Erythroblast (primary cell): ENCODE measurements at regions not wholly inside any gene's neighbourhood (a gene's known extent, or its start where the extent isn't known, plus 50 kb on each side); places are given as distances from the start of the nearest gene placed in this dataset.
"Not testable (repeated sequence)": the region's sequence is repeated elsewhere in the genome, so short reads cannot be mapped to it uniquely, and the experiment has no call there.

Source experiments
- DNase-seq, 2 experiments: peaks; one replicate each; lab custom pipeline; 2025; lab: John Stamatoyannopoulos, UW
- GATA1 ChIP-seq: IDR thresholded peaks from 2 replicates; pipeline ENCODE4 v1.6.1; 2011; ENCODE audit warnings: low read depth, mild to moderate bottlenecking, control low read depth, low read length, moderate library complexity
- POLR2A ChIP-seq: IDR thresholded peaks from 2 replicates; pipeline ENCODE4 v1.6.1; 2011; ENCODE audit warnings: mild to moderate bottlenecking, low read length

DNA sequence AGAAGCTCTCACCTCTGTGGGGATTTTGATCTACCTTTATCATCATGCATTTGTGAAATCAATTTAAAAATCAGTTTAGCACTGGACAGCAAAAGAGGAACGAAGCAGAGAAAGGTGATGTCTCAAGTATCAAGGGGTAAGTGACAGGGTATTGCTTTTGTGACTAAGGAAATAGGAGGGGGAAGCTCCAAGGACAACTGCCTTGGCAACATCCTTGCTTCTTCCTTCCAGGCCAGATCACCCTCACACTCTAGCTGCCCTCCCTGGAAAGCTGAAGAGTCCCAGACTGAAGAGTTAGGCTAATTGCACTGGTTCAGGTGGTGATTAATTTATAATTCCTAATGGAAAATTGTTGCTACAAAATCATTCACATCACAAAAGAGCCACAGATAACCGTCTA lies 859.1 kb upstream of the ACVR2A start:
- TF ChIP-seq POLR2A, result no peak
- no peak for TF ChIP-seq GATA1
- DNase-seq, result no peak

DNA sequence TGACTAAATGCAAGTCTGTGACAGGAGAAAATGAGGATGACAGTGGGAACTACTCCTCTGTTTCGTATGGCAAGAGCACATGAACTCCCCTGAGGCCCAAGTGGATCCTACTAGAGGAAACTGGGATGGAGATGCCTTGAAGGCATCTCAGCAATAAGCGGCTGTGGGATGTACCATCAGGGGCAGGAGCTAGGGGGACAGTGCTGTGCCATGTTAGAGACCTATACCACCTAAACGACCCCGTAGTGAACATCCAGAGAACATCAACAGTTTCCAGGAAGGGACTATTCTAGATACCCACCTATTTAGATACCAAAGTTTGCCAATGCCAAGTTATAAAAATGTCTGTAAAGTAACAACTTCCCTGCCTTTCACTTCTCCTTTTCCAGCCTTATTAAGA lies 860.8 kb upstream of the ACVR2A start:
- DNase-seq, result no peak
- no peak for TF ChIP-seq GATA1
- TF ChIP-seq POLR2A, result no peak

DNA sequence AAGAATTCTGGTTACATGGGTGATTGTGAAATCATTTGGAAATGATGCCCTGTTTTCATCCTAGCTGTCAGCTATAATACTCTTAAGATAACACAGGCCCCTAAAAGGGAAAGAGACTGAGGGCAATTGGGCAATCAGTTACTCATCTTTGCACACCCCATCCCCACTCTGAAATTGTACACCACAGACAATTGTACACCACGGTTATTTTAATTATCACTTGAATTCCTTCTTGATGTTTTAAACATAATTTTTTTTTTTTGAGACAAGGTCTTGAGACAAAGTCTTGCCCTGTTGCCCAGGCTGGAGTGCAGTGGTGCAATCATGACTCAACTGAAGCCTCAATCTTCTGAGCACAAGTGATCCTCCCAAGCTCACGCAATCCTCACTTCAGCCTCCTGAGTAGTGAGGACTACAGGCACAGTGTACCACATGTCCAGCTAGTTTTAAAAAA lies 862.4 kb upstream of the ACVR2A start:
- TF ChIP-seq POLR2A, result no peak
- TF ChIP-seq GATA1, result no peak
- no peak for DNase-seq

DNA sequence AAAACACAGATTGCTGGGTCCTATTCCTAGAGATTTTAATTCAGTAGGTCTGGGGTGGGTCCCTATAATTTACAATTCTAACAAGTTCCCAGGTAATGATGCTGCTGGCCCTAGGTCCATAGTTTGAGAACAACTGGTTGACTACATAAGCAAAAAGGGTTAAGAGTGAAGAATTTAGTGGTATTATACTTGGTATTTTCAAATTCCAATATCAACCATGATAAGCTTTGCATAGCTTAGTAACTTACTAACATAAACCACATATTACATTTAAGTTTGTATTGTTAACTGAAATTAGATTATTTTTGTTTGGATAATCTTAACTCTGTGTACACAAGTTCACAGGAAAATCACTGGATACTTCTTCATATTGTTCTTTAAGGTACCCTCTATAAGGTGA lies 862.9 kb upstream of the ACVR2A start:
- DNase-seq, result no peak

DNA sequence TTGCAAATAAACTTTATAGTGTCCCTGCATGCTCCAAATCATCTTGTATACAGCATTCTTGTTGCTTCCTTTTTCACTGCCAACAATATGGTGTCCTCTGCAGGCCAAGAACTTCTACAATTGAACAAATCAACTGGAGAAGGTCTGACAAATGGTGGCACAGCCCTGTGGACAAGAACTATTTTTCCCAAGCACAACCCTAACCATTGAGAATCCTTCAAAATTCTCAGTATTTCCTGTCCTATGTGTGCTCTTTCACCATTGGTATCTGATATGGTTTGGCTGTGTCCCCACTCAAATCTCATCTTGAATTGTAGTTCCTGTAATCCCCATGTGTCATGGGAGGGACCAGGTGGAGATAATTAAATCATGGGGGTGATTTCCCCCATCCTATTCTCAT lies 865.1 kb upstream of the ACVR2A start:
- TF ChIP-seq GATA1, result no peak
- no peak for TF ChIP-seq POLR2A
- DNase-seq, result no peak

More for the DNA sequence above, 862.9 kb upstream of the ACVR2A start:
- TF ChIP-seq GATA1 (no peak), POLR2A (no peak)

DNA sequence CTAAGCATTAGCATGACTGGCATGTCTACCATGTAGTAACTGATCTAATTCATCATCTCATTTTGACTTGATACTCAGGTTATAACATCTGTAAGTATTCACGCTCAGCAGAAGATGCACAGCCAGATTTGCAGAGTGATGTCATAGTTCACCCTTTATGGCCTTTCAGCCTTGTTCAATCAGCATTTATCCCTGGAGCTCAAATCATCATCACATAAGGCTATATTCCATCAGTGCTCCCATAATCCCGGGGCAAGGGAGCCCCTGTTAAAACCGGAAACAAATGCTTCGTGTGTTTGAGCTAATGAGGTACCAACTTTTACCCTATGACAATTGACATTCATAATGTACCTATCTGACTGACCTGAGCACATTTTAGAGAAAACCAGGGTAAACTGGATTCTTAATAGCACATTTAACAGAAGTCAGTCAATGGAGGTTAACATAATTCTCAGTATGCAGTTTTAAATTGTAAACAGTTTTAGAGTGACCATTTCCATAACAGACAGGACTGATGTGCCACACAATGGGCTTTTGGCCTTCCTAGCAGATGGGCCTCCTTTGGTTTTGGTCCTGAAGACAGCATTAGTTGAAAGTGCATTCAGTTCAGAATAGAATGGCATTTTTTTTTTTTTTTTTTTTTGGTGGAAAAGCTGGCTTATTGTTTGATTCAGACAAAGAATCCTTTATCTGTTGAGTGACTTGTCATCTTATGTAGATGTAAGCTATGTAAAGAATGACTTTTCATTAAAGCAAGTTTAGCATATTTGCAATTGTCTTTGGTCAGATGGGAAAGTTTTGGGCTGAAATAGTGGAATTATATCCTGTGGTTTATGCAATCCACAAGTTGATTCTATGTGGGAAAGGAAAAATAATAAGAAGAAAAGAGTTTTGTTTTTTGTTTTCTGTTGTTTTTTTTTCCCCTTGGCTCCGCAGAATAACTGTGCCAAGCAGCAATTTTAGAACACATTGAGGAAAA lies 866.0 kb upstream of the ACVR2A start:
- DNase-seq, result no peak
- TF ChIP-seq POLR2A, result no peak
- no peak for TF ChIP-seq GATA1

DNA sequence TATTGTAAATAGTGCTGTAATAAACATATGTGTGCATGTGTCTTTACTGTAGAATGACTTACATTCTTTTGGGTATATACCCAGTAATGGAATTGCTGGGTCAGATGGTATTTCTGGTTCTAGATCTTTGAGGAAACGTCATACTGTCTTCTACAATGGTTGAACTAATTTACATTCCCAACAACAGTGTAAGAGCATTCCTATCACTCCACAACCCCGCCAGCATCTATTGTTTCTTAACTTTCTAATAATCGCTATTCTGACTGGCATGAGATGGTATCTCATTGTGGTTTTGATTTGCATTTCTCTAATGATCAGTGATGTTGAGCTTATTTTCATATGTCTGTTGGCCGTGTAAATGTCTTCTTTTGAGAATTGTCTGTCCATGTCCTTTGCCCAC lies 873.8 kb upstream of the ACVR2A start:
- DNase-seq, result not testable (repeated sequence)

DNA sequence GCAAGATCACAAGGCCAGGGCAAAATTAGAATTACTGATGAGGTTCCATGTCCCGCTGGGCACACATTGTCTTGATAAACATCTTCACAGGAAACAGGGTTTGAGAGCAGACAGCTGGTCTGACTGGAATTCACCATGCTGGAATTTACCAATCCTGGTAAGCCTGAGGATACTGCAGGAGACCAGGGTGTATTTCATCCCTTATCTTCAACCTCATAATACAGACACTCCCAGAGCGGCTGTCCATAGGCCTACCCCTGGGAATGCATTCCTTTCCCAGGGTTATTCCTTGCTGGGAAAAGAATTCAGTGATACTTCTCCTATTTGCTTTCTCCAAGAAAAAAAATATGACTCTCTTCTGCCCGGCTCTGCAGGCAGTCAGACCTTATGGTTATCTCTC lies 875.1 kb upstream of the ACVR2A start:
- DNase-seq, result not testable (repeated sequence)

DNA sequence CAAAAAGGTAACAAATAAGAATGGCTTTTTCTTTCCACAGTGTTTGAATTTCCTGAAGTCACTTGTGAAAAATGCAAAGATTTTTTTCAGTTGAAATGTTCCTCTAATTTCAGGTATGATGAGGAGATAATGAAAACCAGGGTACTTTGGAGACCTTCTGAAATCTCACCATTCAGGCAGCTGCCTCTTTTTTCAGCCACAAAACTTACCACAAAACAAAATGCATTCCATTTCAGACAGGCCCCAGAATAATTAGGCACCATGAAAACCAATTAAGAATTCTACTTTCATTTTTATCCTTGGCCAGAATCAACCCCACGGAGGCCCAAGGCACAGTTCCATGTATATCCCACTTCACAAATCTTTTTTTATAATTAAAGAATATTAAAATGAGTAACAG lies 880.3 kb upstream of the ACVR2A start:
- DNase-seq, result no peak
- TF ChIP-seq GATA1 (no peak), POLR2A (no peak)

DNA sequence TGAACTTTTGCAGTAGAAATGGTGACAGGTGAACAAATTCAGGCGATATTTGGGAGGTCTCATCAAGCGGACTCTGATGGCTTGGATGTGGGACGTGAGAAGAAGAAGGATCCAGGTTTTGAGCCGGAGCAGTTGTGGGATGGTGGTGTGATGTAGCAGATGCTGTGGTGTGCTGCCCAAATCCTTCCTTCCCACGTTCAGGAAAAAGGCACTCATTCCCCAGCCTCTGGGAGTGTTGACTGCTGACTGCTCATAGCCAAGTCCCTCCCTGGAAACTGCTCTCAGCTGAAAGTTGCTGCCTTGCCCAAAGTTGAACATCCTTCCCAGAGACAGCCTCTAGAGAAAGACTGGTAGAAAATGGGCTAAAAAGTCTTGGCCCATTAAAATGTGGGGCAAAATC lies 890.3 kb upstream of the ACVR2A start:
- no peak for DNase-seq
- TF ChIP-seq POLR2A, result no peak
- TF ChIP-seq GATA1, result no peak

DNA sequence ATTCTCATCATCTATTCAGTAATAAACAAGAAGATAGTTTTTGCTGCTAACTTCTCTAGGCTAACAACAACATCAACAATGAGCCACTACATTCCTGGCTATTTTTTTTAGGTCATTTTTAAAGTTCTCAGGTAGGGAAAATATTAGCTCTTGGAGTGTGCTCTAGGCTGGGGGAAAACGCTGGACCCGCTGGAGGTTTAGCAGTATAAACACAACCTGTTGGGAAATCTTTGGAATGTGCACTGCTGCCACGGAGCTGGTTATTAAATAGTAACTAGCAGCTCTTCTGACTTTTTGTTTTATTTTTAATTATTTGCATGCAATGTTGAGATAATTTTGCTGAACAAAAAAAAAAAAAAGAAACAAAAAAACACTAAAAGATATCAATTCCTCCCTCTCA lies 892.1 kb upstream of the ACVR2A start:
- no peak for DNase-seq

DNA sequence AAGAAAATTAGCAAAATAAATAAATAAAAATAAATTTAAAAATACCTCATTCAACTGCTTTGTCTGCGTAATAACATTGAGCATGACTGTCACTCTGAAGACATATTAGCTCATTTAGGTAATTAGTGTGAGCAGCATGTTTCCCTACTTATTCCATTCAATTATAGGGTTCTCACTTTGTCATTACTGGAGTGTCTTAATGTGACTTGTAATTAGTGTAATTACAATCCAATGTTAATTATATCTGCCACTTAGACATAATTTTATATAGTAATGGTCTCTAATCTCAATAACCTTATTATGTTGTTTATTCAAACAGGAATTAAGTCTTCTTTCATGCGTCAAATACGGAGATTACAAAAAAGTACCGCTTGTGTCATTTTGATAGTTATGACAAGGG lies 893.9 kb upstream of the ACVR2A start:
- no peak for TF ChIP-seq GATA1
- no peak for TF ChIP-seq POLR2A
- no peak for DNase-seq

More for the DNA sequence above, 892.1 kb upstream of the ACVR2A start:
- TF ChIP-seq GATA1, result no peak
- TF ChIP-seq POLR2A, result no peak

DNA sequence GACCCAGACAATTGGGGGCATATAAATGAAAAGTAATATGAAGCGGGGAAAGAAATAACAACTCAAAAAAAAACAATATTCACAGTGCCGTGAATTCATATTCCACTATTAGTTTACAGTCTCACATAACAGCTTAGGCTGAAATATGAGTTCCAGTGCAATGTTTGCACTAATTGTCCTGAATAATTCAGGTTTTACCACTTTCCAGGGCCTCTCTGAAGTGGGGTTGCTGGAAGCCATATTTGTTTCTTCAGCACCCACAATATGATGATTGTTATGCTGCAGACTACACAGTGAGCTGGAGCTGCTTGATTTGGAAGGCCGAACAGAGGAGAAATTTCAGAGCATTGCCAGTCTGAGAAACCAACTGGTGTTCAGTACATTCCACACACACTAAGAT lies 894.5 kb upstream of the ACVR2A start:
- DNase-seq, result no peak

DNA sequence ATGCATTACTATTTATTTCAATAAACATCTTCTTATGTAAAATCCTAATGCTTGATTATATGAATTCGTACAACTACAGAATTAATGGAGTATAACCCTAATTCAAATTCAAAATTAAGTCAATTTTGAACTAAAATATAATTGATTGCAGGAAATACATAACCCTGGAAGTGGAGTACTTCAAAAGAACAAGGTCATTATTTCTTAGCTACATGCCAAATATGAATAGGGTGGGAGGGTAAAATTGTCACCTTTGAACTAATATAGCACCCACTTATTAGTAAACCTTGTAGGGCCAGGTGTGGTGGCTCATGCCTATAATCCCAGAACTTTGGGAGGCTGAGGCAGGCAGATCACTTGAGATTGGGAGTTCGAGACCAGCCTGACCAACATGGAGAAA lies 895.4 kb upstream of the ACVR2A start:
- TF ChIP-seq GATA1 (no peak), POLR2A (no peak)
- no peak for DNase-seq

More for the DNA sequence above, 894.5 kb upstream of the ACVR2A start:
- no peak for TF ChIP-seq GATA1
- TF ChIP-seq POLR2A, result no peak

DNA sequence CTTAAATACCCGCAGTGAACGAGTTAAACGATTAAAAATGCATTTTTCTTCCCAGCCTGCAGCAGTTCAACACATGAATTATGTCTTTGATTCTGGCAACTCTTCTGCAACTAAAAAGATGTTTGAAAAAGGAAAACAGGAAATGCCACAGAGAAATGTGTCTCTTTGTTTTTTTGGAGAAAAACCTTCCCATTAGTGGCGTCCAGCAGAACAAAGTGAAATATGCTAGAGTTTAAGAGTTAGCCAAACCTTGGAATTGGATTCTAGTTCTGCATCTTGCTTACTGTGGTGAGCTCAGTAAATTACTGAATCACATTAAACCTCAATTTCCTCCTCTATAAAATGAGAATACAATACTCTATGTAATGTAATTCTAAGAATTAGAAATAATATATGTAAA lies 900.2 kb upstream of the ACVR2A start:
- DNase-seq, result no peak
- TF ChIP-seq GATA1 (no peak), POLR2A (no peak)
